ENCODE measurements at regions not wholly inside any gene's neighbourhood (a gene's known extent, or its start where the extent isn't known, plus 50 kb on each side); places are given as distances from the start of the nearest gene placed in this dataset.
"Not testable (repeated sequence)": the region's sequence is repeated elsewhere in the genome, so short reads cannot be mapped to it uniquely, and the experiment has no call there.

DNA sequence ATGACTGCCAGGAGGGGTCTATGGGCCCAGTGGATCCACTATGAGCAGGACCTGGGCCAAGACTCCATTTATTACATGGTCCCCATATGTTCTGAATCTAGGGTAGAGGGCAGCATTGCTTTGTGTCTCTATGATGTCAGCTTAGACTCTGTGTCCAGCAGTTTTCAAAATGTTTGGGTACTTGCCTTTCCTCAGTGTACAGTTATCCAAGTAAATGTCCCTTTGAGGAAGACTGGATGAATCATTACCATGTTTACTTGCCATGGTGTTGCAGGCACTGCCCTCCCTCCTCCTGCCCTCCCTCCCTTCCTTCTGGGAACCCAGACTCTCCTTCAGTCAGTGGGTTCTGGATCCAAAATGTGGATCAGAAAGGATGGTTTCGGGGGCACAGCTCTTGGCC is 108.6 kb downstream of the NRN1 start:
- no peak for DNase-seq (ENCODE audit: low spot score)

DNA sequence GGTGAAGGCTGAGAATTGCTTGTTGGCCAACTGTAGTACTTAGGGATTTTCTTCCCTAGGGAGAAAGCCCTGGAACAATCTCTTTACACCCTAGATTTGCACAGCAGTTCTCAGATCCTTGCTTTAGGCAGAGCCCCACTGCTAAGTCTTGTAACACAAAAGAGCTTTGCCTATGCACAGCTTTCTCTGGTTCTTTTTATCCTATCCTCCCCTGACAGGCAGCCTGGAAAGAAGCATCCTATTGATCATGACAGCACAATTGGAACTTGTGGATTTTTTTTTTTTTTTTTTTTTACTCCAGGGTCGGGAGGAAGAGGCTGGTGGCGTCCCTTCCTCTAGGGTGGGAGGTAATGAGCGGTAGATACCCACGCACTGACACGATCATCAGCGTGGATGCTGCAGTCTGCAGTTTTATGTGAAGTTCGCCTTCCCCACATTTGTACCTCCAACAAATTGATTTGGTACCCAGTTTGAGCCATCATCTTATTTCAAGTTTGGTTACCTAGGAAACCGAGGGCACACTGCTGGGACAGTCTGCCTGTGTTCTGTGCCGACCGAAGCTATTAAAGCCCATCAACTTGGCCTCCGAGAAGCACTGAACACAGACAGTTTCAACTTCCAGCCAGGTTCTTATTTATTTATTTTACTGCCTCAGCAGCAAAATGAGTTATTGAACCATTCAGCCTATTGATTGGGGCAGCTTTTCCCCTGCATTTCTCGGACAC is 110.1 kb downstream of the NRN1 start:
- no peak for DNase-seq (ENCODE audit: low spot score)

DNA sequence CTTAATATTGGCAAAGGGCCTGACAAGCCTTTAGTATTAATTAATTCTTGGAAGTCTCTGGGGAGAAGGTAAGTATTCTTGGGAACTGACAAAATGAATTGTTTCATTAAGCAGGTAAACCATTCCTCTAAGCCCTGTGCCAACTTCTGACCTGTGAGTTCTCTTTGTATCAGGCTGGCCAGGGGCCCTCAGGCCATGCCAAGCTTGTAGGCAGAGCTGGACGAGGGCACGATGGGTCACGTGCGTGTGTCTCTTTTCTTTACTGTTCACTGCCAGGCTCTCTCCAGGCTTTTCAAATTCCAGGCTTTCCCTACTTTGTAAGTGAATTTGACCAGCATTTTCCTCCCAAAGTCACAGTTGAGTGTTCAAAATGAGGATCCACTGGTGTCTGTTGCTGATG is 112.4 kb downstream of the NRN1 start:
- DNase-seq (ENCODE audit: low spot score) = no peak

DNA sequence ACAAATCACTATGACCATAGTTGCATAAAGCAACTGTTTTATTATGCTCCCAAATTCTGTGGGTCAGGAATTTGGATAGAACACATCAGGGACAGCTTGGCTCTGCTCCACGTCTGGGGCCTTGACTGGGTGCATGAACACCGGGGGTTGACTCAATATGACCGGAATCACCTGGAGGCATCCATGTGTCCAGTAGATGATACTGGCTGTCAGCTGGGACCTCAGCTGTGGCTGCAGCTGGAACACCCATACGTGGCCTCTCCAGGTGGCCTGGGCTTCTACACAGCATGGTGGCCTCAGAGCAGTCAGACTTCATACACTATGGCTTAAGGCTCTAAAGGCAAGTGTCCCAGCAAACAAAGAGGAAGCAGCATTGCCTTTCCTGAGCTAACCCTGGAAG is 113.4 kb downstream of the NRN1 start:
- DNase-seq (ENCODE audit: low spot score) = no peak

DNA sequence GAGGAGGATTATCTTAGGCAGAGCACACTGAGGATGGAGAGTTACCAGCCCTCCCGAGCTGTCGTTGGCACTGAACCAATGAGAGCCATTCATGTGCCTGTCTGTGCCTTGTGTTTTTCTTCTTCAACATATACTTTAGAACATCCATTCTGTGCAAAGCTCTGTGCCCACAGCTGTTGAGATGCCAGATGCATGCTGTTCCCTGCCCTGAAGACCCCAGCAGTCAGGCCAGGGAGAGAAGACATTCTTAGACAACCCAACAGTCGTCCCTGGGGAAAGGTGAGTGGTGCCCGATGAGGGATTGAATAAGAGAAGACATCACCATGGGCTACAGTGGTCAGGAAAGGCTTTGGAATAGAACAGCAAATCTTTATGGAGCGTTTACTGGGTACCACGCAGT is 114.1 kb downstream of the NRN1 start:
- DNase-seq (ENCODE audit: low spot score) = no peak

DNA sequence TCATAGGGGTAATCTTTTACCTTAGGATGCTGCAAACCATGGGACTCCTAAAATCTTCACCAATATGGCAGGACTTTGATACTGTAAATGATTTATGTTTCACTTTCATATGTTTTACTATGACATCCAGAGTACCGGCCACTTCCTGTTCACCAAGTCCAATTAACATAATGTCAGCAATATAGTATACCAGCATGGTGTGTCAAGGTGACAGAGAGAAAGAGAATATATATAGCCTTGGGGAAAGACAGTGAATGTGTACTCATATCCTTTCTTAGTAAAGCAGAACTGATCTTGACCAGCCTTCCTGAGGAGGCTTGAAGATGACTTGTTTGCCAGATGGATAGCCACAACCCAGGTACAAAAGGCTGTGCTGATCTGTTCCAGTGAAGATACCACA is 127.9 kb downstream of the NRN1 start:
- no peak for DNase-seq (ENCODE audit: low spot score)

DNA sequence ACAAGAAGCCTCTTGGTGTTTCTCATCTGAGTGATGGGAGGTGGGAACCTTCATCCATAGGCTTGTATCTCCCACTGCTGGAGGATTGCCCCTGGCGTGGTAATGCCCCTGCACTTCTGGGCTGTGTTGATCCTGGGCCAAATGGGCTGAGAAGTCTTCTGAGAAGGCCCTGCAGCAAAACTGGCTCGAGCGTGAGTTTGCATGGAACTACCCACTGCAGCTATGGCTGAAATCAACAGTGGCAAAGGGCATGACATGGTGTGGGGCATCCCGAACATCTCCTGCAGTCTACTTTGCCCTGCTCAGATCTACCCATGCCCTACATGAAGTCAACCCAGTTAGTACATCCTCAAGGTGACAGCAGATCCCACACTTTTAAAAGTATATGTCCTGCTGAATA is 130.6 kb downstream of the NRN1 start:
- DNase-seq (ENCODE audit: low spot score) = no peak

DNA sequence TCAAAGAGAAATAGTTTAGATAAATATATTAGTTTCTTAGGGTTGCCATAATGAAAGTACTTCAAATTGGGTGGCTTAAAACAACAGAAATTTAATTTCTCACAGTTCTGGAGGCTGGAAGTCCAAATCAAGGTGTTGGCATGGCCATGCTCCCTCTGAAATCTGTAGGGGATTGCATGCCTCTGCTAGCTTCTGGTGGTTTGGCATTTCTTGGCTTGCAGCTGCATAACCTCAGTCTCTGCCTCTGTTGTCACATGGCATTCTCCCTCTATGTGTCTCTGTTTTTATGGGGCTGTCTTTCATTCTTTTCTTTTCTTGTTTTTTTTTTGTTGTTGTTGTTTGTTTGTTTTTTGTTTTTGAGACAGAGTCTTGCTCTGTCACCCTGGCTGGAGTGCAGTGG is 132.7 kb downstream of the NRN1 start:
- not testable (repeated sequence) for DNase-seq (ENCODE audit: low spot score)

DNA sequence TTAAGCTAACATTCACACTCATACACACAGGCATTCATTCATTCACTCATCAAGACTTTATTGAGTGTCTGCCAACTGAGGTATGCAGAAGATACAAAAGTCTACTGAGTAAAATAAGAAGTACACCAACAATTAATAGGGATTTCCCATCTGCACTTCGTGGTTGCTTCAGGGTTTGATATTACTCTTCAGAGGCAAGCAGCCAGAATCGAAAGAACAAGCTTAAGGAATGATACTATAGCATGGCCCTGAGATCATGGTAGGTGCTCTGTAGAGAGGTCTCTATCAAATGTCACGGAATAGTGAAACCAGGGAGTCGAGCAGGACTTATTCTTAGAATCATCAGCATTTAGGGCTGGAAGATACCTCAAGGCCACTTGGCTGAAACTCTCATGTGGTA is 135.4 kb downstream of the NRN1 start:
- no peak for DNase-seq (ENCODE audit: low spot score)

DNA sequence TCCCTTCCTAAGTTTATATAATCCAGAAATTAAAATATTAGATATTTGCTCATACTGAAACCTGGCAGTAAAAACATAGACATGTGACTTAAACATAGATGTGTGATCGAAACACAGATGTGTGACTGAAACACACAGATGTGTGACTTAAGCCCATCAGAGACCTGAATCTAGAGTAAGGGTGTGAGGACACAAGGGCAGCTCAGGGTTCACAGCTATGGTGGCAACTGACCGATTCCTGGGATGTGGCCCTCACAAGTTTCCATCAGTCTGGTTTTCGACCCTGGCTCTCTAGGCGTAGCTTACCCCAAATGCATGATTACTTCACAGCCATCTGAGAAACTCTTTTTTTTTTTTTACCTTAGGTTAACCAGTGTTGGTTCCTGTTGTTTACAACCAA is 137.0 kb downstream of the NRN1 start:
- DNase-seq (ENCODE audit: low spot score) = no peak

DNA sequence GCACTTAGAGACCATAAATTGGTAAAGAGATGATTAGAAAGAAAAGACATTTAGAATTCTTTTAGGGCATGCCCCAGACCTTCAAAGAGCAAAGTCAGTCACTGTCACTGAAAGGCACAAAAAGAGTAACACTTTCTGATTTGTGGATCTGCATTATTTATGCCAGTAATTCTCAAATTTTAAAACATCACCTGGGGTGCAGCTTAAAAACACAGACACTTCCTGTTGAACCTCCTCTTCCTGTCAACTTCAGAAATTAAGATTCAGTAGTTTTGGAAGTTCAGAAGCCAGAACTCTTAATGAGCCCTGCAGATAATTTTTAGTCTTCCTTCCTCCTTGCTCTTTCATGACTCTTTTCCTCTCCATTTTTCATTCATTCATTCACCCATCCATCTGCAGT is 137.5 kb downstream of the NRN1 start:
- no peak for DNase-seq (ENCODE audit: low spot score)

DNA sequence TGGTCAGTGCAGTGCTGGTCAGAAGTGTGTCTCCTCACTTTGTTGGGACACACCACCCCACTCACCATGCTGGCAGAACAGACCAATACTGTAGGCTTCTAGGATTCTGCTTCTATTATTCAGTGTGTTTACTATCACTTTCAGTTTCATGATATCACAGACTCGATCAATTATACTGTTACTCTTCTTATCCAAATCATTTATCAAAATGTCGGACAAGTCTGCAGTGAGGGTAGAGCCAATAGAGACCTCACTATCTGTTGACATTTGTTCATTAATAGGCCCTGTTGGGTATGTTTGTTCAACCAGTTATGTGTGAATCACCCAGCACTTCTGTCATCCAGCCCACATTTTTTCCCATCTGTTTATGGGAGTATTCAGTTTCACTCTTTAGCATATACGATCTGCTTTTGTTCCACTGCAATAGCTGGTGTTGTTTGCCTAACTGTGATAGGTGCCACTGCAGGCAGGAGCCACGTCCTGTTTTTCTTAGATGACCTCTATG is 140.1 kb downstream of the NRN1 start:
- no peak for DNase-seq (ENCODE audit: low spot score)

DNA sequence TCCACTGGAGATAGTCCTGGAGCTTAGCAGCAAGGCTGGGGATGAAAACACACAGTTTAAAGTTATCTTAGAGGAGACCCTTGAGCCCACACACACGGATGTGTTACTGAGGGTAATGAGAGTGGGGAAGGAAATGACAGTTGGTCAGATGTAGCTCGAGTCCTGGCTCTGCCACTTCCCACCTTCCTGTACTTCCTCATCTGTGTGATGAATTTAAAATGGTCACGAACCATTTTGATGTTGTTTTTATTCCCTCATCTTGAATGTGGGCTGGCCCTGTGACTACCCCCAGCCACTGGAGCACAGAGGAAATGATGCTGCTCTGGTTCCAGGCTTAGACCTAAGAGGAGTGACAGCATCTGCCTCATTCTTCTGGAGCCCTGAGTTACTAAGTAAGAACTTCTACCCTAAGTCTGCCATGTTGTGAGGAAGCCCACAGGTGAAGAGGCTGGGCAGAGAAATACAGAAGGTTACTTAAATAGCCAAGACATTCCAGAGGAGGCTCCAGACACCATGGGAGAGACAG is 141.2 kb downstream of the NRN1 start:
- DNase-seq (ENCODE audit: low spot score) = no peak

DNA sequence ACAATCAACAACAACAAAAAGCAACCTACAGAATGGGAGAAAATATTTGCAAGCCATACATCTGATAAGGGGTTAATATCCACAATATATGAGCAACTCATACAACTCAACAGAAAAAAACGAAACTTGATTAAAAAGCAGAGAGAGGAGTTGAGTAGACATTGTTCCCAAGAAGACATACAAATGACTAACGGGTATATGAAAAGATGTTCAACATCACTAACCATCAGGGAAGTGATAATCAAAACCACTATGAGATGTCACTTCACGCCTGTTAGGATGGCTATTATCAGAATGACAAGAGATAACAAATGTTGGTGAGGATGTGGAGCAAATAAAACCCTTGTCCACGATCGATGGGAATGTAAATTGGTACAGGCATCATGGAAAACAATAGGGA is 145.9 kb downstream of the NRN1 start:
- no peak for DNase-seq (ENCODE audit: low spot score)

DNA sequence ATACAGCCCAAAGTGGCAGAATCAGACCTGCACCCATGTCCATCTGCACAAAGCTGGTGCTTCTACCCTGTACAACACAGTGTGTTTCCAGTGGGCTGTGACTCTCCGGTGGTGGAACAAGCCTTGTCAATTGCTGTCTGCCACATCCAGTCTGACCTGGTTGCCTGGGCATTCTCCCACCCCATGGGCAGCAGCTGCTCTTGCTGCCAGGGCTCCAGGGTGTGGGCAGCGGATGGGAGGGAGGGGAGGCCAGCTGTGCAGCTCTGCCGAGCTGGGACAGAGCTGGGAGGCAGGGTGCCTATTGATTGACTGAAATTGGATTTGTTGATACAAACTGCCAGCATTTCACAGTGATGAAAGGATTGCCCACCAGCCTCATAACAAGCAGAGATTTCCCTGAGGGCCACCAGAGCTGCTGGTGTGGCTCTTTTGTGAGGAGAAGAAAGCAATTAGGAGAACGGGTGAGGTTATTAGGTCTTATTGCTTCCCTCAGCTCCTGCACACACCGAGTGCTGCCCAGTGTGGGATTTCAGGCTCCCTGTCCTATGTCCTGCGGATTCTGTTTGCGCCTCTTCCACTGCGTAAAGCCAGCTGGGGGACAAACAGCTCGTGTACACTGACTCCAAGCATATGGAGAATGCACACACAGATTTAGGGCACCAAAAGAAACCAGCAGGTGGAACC is 150.8 kb downstream of the NRN1 start:
- no peak for DNase-seq (ENCODE audit: low spot score)

DNA sequence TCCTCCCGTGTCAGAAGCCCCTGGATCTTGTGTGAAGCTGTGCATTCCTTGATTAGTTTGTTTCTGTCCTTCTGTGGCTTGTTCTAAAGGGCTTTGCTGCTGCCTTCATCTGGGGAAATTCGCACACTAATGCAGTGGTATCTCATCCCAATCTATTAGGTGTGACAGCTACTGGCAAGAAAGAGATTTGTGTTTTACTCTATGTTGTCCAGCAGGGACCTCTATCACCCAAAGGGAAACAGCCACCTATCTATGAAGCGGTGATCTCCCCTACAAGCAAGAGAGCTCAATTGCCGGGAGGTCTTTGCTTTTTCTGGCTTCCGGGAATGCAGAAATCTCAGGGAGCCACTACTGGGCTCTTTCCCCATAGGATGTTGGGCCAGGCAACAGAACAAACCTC is 151.8 kb downstream of the NRN1 start:
- DNase-seq (ENCODE audit: low spot score) = no peak

DNA sequence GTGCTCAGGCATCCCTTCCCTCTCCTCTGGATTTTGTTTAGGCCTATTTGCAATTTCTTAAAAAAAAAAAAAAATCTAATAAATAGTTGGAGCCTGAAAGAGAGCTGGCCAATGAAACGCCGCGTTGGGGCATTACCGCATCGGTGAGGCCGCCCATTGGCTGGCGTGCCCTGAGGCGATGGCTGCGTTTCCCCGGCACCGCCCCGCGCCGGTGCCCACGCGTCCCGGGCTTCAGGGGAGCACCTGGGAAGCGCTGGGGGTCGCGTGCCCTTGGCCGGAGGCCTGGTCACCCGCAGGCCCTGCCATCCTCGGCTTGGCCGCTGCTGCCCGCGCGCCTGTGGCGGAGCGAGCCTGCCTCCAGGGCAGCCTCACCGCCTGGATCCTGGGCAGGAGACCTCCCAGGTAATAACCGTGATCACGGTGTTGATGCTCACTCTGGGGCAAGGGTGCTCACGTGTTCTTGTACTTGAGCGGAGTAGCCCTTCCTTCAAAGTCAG is 155.4 kb downstream of the NRN1 start:
- DNase-seq (ENCODE audit: low spot score) = peak; percentile 87

DNA sequence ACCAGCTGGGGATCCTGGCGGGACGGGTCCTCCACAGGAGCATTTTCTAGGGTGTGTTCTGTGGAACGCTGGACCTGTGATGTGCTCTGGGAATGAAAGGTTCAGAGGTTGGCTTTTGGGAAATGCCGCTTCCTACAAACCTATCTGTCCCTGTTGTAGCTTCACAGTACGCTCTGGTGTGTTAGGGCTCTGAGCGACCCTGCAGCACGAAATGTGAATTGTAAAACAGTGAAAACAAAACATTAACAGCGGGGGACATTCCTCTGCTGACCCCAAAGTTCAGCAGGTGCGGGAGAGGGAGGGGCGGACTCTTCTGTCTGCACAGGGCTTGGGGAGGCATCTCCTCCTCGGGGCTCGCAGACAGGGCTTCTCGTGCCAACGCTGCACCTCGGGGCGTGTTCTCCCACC is 155.9 kb downstream of the NRN1 start:
- peak; percentile 75 for DNase-seq (ENCODE audit: low spot score)

DNA sequence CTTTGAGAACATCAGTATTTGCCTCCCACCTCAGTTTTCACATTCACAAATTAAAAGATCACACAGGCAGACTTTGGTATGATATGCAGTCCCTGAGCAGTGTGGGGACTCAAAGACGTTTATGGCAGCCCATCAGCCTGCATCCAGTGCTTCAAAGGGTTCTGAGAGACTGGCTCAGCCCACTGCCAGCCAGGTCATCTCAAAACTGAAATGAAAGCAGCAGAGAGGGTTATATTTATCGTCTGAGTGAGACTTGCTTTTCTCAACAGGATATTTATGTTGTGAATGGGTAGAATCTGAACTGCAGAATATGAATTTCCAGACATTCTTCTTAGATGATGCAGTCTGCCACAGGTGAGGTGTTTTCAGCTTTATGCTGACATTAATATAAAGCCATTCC is 159.8 kb downstream of the NRN1 start:
- no peak for DNase-seq (ENCODE audit: low spot score)

DNA sequence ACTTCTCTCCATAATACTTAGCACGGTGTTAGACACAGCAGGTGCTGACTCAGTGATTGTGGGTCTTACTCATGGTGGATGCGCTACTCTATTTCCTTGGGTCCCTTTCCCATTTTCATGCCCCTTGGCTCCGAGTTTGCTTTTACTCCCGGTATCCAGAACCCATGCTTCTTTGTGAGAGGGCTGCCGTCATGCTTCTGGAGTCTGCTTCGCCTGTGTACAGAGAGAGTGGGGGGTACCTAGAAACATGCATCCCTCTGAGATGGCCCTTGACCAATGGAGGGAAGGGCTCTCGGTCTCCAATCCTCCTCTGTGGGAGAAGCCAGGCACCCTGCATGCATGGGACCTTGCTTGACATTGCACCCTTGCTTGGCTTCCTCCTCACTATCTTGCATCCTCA is 160.4 kb downstream of the NRN1 start:
- no peak for DNase-seq (ENCODE audit: low spot score)

DNA sequence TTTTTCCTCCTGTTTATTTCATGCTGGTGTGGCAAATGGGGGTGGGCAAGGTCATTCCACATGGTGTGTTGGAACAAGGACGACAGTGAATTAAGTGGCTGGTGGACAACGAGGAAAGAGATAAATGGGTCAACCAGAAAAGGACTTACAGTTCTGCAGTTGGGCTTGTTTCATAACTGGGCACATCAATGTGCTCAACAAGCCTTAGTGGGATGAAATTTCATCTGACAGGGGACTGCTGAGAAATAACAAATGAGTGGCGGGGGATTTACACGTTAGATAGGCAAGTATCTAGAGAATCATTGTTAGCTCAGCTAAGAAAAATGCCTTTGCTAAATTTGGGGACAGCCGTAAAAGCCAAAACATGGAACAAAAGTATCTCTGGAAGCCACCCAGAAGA is 163.6 kb downstream of the NRN1 start:
- DNase-seq (ENCODE audit: low spot score) = no peak

DNA sequence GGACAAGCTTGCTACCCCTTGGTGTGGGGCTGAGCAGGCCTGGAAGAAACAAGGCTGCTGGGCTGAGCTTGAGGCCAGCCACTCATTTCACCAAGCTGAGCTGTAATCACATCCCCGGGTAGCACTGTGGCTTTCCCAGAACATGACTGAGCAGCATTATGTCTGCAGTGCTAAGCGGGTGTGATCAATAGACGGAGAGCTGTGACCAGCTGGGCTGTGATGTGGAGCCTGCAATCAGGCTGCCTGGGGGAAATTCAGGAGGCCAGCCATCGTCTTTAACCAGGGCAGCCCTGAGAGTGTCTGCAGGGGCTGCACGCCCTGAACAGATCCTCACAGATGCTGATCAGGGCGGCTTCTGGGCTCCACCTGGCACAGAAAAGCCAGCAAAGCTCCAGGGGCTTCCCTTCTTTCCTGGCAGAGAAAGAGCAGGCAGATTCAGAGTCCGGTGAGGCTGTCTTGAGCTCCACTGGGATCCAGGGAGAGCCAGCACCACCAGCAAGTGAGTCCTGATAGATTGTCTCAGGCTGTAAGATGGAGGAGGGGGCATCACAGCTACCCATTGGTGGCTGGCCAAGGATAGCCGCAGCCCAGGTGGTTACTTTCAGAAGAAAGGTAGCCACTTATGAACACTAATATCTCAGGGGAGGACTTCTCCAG is 165.9 kb downstream of the NRN1 start:
- no peak for DNase-seq (ENCODE audit: low spot score)
